ENCODE measurements at regions not wholly inside any gene's neighbourhood (a gene's known extent, or its start where the extent isn't known, plus 50 kb on each side); places are given as distances from the start of the nearest gene placed in this dataset.
"Not testable (repeated sequence)": the region's sequence is repeated elsewhere in the genome, so short reads cannot be mapped to it uniquely, and the experiment has no call there.

GRCh38 chr1:213481395-213481794, 430.4 kb downstream of the RPS6KC1 start:
- DNase-seq: no peak

GRCh38 chr1:213484333-213484732, 433.3 kb downstream of the RPS6KC1 start:
- DNase-seq: no peak

- DNase-seq: no peak
These were observed 433.7 kb downstream of the RPS6KC1 start for GRCh38 chr1:213484758-213485157.

DNA sequence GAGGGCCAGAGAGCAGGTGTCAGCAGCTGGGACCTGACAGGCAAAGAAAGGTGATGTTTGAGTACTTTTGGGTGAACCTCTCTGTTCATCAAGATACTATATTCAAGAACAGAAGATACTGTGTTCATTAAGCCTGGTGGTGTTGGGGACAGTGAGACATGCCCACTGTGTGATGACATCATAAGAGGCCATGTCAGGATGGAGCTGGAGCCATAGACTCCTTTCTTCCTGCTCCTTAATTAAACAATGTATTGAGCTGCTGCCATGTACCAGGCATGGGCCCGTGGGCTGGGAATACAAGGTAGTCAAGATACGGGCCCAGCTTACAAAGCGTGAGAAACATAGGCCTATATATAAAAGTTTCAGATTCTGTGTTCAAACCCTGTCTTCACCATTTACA, 435.4 kb downstream of the RPS6KC1 start:
- DNase-seq: no peak

- DNase-seq: no peak
These were observed 440.4 kb downstream of the RPS6KC1 start for GRCh38 chr1:213491468-213491867.

DNA sequence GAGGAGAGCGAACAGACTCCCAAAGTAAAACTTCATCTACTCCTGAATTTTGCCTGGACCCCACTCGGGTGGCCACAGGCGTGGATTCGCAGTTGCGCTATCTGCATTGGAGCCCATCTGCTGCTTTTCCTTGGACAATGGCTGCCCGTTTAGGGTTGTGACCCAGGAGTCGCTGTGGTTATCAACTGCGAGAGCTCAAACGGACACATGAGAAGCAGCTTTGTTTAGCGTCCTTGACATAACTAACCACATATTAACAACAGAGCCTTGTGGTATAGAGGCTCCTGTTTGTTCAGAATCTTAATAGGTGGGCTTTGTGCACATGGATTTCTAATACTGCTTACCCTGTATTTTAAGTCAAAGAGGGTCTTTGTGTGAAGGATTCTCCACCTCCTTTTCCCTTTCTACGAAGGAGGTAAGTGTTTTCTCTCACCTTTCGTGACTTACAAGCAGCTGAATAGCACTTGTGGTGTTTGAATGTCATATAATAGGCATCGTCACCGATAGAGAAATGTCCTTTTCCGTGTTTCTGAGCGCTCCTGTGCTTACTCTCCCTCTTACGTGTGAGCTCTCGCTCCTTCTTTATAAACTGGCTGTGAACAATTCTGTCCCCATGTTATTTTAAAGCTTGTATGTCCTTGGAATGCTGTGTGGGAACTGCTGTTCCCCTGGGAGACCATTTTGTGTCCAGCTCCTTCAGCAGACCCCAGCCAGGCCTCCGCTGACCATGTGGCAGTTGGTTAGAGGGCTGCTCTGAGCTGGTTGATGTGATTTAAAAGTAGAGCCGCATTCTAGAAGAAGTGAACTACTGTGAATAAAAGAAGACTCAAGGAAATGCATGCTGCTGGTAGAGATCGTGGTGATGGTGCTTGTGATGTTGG, 441.4 kb downstream of the RPS6KC1 start:
- peak; percentile 71 for DNase-seq

- no peak for DNase-seq
These were observed 448.4 kb downstream of the RPS6KC1 start for GRCh38 chr1:213499444-213499843.

DNA sequence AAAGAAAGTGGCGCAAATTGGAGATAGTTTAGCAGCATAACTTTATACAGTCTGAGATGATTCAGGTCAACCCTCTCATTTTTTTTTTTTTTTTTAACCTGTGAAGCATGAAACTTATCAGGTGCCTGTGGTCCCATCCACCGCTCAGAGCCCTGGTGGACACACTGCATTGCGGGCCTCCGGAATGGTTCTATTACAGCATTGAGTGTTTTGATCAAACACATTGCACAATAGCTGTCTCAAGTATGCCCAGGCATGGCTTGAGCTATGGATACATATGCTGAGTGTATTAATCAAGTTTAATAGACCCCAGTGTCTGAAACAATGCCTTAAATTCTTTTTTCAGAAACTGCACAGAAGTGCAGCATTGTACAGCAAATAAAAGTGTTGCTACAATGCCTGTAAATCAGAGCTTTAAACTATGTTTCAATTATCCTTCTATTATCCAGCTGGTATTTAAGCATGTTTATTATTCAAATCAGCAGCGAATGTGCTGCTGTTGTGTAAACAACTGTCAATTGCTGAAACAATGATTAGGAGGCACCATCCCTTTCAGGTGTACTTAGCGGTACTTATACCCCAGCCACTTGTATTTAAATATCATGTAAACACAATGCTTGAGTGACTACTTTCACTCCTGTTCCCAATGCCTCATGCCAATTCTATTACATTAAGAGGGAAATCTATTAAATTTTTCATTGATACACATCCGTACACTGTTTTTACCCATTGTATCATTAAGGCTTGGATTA, 456.6 kb downstream of the RPS6KC1 start:
- DNase-seq: no peak

DNA sequence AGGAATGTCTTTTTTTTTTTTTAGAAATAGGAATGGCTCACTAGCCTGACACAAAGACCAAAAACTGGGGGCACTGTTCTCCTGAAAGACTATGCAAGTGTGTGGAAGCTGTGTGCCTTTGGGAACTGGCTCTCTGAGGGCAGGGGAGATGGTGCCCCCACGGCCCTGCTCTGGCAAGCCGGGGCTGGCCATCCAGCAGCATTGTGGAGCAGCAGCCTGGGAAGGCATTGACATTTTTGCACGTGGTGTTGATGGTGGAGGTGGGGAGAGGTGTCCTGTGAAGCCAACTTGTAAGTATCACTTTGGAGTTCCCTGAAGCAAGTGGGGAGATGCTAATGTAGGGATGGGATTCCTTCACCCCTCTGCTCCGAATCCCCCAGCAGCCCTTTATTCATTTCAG, 460.1 kb downstream of the RPS6KC1 start:
- DNase-seq: no peak

GRCh38 chr1:213512316-213512715, 461.3 kb downstream of the RPS6KC1 start:
- DNase-seq: no peak

- no peak for DNase-seq
These were observed 462.0 kb downstream of the RPS6KC1 start for GRCh38 chr1:213513006-213513405.

- not testable (repeated sequence) for DNase-seq
These were observed 463.6 kb downstream of the RPS6KC1 start for GRCh38 chr1:213514408-213515179.

- DNase-seq: peak; percentile 10
These were observed 468.1 kb downstream of the RPS6KC1 start for GRCh38 chr1:213519098-213519497.

DNA sequence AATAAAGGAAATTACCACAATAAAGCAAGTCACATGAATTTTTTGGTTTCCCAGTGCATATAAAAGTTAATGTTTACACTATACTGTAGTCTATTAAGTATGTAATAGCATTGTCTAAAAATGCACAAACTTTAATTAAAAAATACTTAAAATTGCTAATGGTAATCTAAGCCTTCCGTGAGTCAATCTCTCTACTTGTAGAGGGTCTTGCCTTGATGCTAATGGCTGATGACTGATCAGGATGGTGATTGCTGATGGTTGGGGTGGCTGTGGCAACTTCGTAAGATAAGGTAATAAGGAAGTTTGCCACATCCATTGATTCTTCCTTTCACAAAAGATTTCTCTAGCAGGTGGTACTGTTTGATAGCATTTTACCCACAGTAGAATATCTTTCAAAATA, 466.6 kb upstream of the PROX1 start:
- no peak for DNase-seq

DNA sequence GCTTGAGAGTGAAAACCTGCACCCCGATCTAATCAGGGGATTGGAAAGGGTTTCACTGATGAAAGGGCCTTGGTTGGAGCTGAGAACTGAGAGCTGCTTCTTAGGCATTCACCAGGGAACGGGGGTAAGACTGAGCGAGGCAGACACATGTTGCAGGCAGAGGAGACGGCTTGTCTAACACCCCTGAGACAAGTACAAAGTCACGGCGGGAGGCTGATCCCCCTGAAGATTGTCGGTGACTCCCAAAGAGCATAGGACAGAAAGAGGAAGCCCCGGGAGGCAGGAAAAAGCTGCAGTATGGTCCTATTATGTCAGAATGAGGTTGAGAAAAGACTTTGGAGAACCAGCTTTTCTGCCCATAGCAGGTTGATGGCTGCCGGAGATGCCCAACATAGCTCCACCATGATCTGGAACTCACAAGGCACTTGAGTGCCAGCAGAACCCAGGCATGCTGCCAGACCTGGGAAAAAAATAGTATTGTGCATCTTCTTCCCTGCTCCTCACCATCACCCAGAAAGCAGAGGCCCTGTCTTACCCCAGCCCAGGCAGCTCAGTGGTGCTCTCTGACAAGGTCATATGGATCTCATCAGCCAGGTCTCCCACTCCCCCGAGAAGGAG, 463.9 kb upstream of the PROX1 start:
- DNase-seq: no peak

- no peak for DNase-seq
These were observed 461.5 kb upstream of the PROX1 start for GRCh38 chr1:213526306-213526705.

DNA sequence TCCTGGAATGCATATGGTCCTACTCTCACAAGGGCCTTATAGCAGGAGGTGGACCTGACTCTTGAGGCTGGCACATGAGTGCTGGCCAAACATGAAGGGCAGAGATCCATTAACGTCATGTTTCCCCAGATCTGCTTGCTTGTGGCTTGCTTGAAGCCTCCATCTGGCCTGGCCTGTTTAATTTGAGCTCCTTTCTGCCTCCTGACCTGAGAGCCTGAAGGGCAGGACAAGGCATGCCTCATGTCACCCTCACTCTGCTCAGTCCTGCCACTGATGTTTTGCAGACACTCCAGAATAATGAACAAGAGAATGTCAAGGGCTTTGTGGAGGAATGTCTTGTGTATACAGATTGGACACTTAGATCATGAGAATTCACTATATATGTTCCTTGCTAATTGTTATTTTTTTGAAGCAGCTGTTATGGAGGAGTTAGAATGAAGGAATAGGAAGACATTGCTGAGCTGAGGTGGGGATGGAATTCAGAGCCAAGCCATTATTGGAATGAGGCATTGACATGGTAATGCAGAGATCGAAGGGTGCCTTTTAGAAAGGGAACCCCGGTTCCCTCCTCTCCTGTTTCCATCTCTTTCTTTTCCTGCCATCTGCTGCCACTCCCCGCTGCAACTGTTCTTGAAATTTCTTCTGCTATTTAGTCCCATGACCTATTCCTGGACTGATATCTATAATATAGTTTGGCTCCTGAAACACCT, 457.0 kb upstream of the PROX1 start:
- no peak for DNase-seq

GRCh38 chr1:213531369-213532310, 456.1 kb upstream of the PROX1 start:
- no peak for DNase-seq

- no peak for DNase-seq
These were observed 454.6 kb upstream of the PROX1 start for GRCh38 chr1:213533125-213533524.

- DNase-seq: no peak
These were observed 452.1 kb upstream of the PROX1 start for GRCh38 chr1:213535679-213536078.

DNA sequence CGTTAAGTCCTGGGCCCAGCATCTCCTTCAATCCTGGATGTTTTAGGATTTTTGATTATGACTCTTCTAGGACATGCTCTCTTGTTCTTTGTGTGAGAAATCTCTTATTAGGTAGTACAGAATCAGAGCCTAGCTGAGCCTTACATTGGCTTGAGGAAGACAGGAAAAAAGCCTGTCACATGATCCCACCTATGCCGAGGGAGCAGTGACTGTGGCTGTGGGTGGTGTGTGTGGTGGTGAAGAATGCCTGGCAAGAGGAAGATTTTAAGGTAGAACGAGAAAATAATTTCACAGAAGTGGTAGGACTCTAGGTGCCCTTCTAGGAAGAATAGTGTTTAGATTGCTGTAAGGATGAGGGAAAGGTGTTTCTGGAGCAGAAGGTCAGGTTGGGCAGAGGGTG, 449.5 kb upstream of the PROX1 start:
- DNase-seq: no peak
